Superior temporal gyrus (tissue), 1 donor: ENCODE measurements at regions not wholly inside any gene's neighbourhood (a gene's known extent, or its start where the extent isn't known, plus 50 kb on each side); places are given as distances from the start of the nearest gene placed in this dataset.

Experiments
- DNase-seq: peaks from one replicate; pipeline ENCODE4 v3.0.0-alpha.2; 2016; ENCODE audit errors: extremely low spot score

DNA sequence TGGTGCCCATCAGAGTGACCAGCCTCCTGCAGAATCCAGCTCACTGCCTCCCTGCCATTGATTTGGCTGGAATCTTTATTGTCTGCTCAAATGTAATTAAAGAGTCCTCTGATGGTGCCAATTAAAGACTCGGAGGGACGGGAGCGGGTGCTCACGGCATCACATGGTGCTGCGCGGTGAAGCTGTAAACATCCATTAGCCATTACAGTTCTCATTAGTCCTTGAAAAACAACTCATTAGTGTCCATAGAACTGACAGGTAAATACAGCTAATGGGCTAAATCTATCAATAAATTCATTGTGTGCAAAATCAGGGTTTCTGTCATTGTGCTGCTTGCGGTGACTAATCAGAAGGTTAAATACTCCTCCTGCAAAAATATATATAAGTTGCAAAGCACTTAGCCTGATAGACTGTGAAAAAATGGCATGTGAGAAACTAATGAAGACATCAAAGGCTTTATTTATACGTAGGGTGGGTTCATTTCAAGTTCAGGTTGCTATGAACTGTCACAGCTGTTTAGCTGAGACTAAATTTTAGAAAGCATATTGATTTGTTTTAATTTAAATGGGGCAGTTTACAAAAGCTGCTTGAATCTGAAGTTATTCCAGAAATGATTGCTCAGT, 289.8 kb upstream of the POU3F1 start:
- DNase-seq: no peak

DNA sequence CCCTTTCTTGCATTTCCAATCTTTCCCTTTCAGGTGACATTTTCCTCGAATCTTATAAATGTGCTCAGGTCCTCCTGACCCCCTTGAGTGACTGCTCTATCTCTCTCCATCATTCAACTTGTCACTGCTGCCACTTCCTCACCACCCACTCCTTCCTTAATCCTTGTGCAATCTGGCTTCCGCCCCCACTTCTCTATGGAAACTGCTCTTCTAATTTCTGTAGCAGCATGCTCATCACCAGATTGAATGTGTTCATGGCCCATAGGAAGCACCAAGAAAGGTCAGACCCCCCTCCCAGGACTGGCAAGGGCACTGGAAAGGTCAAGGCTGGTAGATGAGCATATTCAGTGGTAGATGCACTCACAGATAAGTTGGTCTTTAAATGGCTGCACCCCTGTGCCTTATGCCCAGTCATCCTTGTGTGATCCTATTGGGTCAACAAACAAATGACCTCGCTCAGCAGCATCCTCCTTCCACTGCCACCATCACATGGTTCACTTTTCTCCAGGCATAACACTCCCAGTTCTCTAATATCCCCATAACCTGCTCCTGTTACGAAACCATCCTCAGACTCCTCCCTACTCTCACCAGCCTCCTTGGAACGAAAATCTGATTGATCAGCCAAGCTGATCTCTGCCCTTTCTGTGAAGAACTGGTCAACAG, 288.5 kb upstream of the POU3F1 start:
- peak; percentile 42 for DNase-seq

DNA sequence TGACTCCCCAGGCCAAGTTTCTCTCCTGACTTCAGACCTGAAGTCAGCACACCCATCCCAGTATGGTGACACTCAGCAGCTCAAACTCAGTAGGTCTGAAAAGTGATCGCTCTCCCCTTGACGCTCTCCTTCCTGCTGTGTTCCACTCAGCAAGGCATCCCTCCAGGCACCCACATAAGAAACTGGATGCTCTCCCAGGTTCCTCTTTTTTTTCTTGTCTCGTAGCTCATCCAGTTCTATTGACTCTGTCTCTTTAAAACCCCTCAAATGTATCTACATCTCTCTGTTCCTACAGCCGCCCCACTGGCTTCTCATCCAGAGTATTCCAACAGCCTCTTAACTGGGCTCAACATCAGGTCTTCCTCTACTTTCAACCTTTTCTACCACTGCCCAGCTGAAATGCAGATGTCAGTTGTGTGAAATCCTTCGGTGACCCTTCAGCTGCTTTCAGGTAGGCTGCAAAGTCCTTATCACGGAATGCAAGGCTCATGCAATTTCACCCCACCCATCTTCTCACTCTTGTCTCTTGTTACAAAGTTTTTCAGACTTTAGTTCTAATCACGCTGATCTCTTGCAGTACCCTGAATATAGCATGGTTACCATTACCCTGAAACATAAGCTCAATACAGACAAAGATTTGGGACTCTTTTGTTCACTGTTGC, 286.2 kb upstream of the POU3F1 start:
- DNase-seq: no peak

DNA sequence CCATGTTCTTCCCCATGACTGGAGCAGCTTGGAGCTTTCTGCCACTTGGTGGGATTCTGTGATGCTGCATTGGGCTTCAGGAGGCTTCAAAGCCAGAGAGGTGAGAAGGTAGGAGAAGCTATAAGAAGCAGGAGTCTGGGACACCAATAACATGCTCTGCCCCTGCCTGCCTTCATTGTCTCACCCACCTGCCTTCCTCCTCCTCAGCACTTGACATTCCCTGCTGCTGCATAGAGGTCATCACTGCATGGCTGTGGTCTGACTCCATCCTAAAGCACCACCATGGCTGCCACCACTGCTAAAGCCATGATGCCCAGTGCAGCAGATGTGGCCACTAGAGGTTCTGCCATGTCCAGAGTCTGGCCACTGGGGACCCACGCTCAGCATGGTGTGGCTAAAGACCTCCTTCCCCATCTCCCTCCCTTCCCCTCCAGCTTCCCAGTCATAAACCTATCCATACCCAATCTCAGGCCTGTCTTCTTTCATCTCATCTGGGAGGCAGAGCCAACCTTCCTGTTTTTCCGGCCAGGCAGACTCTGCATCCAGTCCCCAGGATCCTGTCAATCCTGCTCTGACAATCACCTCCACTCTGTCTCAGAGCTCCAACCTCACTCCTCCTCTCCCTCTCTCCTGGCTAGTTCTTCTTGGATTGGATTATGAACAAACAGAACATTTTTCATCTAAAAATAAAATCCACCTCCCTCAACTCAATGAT, 285.1 kb upstream of the POU3F1 start:
- DNase-seq: no peak

DNA sequence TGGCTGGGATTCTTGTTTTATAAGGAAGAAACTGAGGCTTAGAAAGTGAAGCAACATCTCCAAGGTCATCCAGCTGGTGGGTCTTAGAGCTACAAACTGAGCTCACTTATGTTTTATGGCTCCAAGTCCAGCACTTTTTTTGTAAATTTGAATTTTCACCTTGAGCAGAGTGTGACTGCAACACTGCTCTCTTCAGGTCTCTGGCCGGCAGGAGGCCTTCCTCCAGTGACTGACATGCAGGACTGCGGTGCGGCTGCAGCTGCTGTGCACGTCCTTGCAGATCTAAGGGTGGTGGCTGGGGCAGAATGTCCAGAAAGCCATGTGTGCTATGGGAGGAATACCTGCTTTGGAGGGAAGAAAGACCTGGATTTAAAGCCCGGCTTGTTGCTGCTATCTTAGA, 284.2 kb upstream of the POU3F1 start:
- DNase-seq: no peak

DNA sequence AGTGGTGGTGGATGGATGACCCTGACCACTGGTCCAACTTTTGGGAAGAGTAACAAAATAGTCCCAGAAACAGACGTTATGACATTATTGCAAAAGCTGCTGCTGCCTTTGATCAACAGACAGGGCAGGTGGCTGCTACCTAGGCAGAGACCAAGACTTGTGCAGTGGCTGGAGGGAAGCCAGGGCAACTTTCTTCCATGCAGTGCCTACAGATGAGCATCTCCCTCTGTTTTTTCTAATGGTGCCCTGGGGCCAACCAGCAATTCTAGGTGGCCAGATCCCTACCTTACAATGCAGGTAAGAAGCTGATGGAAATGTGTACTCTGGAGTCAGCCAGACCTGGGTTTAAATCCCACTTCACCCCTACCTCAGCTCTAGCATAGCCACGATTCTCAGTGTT, 283.1 kb upstream of the POU3F1 start:
- no peak for DNase-seq

DNA sequence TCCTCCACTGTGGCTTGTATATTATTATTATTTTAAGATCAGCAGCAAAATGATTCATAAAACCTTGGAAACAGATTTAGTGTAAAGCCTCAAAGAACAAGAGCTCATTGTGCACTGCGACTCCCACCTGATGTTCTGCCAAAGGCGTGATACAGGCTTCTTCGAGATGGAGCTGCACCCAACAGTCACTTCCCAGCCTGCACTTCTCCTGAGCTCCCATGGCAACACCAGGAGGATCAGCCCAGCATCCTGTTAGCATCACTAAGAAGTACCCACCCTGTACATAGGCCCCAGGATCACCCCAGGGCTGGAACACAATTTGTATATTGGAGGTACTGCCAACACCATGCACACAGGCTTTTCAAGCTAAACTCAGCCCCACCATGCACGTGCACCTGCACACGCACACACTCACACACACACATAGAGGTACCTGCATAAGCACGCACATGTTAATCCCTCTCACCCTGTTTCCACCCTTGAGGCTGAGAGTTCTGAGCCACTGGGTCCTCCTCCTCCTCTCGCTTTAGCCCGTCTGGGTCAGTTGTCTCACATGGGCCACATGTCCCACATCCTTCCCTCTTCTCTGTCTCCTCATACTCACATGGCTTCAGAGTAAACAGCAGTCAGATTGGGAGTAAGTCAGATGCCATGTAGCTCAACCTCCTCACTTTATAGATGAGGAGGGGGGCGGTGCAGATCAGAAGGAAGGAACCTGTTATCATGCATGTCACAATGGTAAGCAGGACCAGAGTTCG, 281.9 kb upstream of the POU3F1 start:
- peak; percentile 42 for DNase-seq

DNA sequence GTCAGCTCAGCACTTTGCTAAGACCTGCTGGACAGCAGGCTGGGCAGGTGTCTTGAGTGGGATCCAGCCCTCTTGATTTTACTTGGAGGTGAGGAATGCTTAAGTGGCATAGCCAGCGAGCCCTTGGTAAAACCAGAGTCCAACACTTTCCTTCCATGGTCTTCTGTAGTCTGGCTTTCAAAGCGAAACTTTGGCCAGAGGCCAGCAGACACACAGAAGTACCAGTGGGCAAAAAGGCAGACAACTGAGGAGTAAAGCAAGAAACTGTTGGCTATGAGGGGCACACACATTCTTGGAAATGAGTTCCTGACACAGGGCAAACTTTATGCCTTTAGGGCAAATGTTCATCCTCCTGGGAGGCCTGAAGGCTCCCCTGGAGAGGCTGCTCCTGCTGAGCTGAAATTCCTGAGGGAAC, 281.0 kb upstream of the POU3F1 start:
- peak; percentile 26 for DNase-seq

DNA sequence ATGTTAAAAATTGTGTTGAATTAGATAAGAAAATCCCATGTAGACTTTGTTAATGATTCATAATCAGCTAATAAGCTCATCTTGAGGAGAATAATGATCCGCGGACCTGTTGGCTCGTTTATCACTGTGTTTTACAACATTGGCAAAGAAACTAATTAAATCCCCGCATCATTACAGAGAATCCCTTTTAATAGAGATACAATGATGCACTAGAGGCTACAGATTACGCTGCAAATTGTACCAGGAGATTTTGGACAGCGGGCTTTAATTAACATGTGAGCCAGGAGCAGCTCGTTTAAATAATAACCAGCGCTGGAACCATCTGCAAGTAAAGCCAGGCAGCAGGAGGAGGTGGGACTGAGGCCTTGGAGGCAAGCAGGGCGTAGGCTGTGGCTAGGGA, 280.3 kb upstream of the POU3F1 start:
- DNase-seq: no peak

DNA sequence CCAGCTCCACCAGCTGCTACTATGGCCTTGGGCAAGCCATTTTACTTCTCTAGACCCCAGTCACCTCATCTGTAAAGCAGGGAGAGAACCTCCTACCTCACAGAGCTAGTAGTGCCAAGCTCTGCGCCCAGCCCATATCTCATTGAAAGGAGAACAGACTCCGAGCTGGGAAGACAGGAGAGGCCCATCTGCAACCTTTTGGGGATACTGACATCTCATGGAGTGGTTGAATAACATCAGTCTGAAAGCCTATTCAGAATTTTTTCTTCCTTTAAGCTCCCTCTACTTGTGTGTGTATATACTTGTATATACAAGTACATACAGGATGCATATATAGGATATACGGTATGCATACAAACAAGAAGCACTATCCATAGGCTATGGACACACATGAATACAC, 279.5 kb upstream of the POU3F1 start:
- no peak for DNase-seq

DNA sequence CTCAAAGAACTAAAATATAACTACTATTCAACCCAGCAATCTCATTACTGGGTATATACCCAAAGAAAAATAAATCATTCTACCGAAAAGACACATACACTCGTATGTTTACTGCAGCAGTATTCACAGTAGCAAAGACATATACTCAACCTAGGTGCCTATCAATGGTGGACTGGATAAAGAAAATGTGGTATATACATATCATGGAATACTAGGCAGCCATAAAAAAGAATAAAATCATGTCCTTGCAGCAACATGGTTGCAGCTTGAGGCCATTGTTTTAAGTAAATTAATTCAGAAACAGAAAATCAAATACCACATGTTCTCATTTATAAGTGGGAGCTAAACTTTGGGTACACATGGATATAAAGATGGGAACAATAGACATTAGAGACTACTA, 266.2 kb upstream of the POU3F1 start:
- DNase-seq: no peak

DNA sequence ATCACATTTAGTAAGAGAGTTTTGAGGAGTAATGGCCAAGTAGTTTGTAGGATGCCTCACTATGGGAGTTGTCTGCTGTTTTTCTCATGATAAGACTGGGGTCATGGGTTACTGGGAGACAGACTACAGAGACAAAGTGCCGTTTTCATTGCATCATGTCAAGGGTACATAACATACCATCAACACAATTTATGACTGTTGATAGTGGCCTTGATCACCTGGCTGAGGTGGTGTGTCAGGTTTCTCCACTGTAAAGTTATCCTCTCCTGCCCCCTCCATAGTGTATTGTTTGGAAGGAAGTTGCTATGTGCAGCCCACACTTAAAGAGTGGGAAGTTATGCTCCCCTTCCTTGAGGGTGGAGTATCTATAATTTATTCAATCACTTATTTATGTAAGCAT, 263.5 kb upstream of the POU3F1 start:
- no peak for DNase-seq

DNA sequence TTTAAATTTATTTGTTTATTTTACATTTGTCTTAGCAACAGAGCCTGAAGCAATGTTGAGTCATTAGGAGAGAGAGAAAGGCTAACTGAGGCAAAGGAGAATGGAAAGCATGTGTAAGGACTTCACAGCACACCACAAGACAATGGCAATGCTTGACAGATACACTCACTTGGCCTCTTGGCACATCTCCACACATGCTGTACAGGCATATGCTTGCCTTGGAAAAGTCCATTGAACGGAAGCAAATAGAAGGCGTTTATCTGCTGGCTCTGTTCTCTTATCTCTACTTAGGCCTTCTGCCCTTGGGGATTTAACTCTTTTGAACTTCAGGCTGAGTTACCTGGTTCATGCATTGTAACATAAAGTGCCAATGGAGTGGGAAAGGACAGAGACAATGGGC, 262.2 kb upstream of the POU3F1 start:
- no peak for DNase-seq

DNA sequence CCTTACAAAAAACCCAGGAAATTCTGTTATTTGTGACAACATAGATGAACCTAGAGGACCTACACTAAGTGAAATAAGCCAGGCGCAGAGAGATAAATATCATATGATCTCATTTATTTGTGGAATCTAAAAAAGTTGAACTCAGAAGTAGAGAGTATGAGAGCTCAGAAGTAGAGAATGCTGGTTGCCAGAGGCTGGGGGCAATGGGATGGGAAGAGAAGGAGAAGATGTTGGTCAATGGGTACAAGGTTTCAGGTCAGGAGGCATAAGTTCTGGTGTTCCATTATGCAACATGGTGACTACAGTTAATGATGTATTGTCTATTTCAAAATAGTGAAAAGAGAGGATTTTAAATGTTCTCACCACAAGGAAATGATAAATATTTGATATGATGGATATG, 259.1 kb upstream of the POU3F1 start:
- DNase-seq: no peak

DNA sequence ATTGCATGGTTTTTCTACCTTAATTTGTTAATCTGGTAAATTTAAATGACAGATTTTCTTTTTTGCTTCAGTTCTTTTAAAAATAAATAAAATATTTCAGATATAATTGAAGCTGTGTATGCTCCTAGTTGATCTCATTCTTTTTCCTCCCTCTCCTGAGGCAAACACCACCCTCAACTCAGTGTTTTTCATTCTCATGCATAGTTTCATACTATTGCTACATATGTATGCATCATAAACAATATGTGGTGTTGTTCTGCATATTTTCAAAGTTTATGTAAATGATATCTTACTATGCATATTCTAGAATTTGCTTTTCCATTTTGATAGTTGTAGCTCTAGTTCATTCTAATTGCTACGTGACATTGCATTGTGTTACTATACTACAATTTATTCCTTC, 257.2 kb upstream of the POU3F1 start:
- no peak for DNase-seq

DNA sequence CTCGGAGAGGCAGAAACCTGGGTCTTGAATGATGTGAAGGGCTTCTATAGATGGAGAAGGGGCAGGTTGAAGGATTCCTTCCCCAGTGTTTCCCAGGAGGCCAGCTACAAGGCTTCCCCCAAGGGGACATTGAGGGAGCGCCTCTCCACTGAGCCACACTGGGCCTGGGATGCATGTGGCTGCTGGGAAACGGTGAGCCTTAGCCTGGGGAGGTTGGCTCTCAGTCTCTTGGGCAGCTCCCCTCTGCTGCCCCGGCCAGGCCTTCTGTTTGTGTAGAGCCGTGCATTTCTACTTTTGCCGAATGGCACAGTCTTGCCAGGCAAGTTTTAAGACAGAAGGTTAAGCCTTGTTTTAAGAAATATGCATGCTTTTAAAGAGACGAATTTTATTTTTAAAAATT, 254.4 kb upstream of the POU3F1 start:
- no peak for DNase-seq

DNA sequence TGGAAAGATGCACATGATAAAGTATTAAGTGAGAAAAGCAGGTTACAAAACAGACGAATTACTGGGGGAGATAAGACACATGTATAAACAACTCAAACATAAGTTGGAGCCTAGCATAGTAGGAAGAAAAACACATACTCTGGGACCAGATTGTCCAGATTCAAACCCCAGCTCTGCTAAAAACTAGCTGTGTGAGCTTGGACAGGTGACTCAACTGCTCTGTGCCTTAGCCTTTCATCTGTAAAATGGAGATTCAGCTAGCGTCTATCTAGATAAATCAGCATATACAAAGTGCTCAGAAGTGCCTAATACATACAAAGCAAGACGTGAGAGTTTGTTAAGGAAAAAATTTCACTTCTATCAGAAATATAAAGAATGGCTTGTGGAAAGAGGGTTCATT, 254.0 kb upstream of the POU3F1 start:
- no peak for DNase-seq

DNA sequence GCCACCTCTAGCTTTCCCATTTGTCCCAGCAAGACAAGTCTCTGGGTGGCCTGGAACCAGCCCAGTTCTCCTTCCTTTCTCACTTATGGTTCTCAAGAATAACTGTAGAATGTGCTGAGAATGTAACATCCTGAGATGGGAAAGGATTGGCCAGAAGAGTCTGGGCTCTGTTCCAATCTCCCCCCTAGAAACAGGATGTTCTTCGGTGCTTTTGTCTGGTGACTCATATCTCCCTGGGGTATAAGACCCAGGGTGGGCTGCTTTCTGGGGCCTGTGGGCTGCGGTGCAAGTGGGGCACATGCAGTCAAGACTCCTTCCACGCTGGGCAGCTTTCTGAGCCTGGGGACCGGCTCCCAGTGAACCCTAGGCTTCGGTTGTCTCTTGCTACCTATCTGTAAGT, 251.2 kb upstream of the POU3F1 start:
- DNase-seq: no peak

DNA sequence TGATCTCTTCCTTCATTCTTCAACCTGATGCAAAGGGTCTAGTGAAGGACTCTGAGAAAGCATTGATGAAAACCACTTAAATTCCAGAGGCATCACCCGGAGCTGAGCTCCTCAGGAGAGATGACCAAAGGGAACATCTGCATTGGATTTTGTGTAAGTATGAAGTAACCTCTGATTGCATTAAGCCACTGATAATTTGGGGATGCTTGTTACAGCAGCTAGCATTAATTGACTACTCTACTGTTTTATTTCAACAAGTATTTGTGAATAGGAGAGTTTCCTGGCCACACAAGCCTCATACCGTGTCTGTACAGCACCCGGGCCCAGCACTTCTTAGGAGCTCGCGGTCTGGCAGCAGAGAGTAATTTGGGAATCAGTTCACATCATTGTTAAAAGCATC, 250.7 kb upstream of the POU3F1 start:
- DNase-seq: no peak

DNA sequence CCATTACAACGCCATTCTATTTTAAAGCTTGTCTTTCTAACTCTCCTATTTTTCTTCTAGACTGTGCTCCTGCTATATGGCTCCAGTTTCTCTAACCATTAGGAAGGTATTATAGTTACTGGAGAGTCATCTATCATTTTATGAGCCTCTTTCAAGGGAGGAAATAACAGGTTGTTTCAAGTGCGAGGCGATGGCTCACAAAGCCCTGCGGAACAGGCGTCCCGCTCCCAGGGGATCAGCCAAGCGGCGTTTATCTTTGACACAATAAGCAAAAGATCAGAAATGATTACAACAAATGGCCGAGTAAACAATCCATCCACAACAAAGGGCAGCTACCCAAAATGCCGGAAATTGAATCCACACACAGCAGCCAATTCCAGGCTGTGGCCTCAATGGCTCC, 249.5 kb upstream of the POU3F1 start:
- no peak for DNase-seq

DNA sequence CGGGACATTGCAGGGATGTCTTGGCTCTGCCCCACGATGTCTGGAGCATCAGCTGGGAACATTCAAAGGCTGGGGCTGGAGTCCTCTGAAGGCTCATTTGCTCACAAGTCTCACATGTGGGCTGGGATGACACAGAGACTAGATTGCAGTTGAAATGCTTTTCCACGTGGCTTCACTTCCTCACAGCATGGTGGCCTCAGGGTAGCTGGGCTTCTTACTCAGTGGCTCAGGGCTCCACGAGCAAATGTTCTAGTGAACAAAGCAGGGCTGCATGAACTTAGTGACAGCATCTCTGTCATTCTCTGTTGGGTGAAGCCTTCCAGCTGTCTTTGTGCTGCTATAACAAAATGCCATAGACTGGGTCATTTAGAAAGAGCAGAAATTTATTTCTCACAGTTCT, 247.0 kb upstream of the POU3F1 start:
- DNase-seq: no peak

DNA sequence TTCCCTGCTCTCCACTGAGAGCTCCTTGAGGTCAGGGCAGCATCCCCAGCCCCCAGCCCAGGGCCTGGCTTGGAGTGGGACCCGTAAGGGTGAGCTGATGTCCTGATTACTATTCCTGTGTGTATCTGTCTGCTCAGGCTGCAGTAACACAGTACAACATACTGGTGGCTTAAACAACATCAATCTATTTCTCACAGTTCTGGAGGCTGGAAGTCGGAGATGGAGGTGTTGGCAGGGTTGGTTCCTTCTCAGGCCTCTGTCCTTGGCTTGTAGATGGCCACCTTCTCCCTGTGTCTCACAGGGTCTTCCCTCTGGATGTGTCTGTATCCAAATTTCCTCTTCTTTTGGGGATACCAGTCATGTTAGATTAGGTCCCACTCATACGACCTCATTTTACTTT, 246.4 kb upstream of the POU3F1 start:
- DNase-seq: no peak
